GM19372 (cell line): ENCODE measurements at regions not wholly inside any gene's neighbourhood (a gene's known extent, or its start where the extent isn't known, plus 50 kb on each side); places are given as distances from the start of the nearest gene placed in this dataset.
"Not testable (repeated sequence)": the region's sequence is repeated elsewhere in the genome, so short reads cannot be mapped to it uniquely, and the experiment has no call there.

ENCODE experiments used
- ATAC-seq: cut with Tn5 transposase; IDR thresholded peaks from one replicate; pipeline ENCODE4 v1.9.1; 2021; ENCODE audit warnings: mild to moderate bottlenecking, low read depth, moderate library complexity; ENCODE audit not compliant: unreplicated experiment

GRCh38 chr14:53384073-53384472, 230.9 kb upstream of the DDHD1 start:
- no peak for ATAC-seq

- ATAC-seq: no peak
Observed at GRCh38 chr14:53381895-53382294, 228.8 kb upstream of the DDHD1 start.

- ATAC-seq: no peak
Observed at GRCh38 chr14:53380867-53381225, 227.7 kb upstream of the DDHD1 start.

GRCh38 chr14:53380052-53380866, 227.1 kb upstream of the DDHD1 start:
- ATAC-seq: no peak

- ATAC-seq: no peak
Observed at GRCh38 chr14:53378142-53378541, 225.0 kb upstream of the DDHD1 start.

GRCh38 chr14:53376064-53376463, 222.9 kb upstream of the DDHD1 start:
- no peak for ATAC-seq

GRCh38 chr14:53375599-53375998, 222.5 kb upstream of the DDHD1 start:
- no peak for ATAC-seq

- ATAC-seq: no peak
Observed at GRCh38 chr14:53368711-53369201, 215.6 kb upstream of the DDHD1 start.

- no peak for ATAC-seq
Observed at GRCh38 chr14:53368066-53368465, 214.9 kb upstream of the DDHD1 start.

GRCh38 chr14:53367644-53368026, 214.5 kb upstream of the DDHD1 start:
- no peak for ATAC-seq

GRCh38 chr14:53365486-53366130, 212.5 kb upstream of the DDHD1 start:
- ATAC-seq: no peak

GRCh38 chr14:53362916-53363315, 209.8 kb upstream of the DDHD1 start:
- ATAC-seq: not testable (repeated sequence)

GRCh38 chr14:53360829-53361228, 207.7 kb upstream of the DDHD1 start:
- ATAC-seq: no peak

- no peak for ATAC-seq
Observed at GRCh38 chr14:53358166-53358565, 205.0 kb upstream of the DDHD1 start.

- no peak for ATAC-seq
Observed at GRCh38 chr14:53356361-53357150, 203.4 kb upstream of the DDHD1 start.

GRCh38 chr14:53355581-53356112, 202.5 kb upstream of the DDHD1 start:
- no peak for ATAC-seq

GRCh38 chr14:53354336-53354735, 201.2 kb upstream of the DDHD1 start:
- no peak for ATAC-seq

- ATAC-seq: no peak
Observed at GRCh38 chr14:53350866-53351265, 197.7 kb upstream of the DDHD1 start.

GRCh38 chr14:53350429-53350828, 197.3 kb upstream of the DDHD1 start:
- no peak for ATAC-seq

GRCh38 chr14:53346988-53347387, 193.9 kb upstream of the DDHD1 start:
- ATAC-seq: no peak

GRCh38 chr14:53341324-53341723, 188.2 kb upstream of the DDHD1 start:
- ATAC-seq: no peak
